Peyer's patch (tissue), 4 donors: ENCODE measurements at regions not wholly inside any gene's neighbourhood (a gene's known extent, or its start where the extent isn't known, plus 50 kb on each side); places are given as distances from the start of the nearest gene placed in this dataset.

Experiments
- DNase-seq, 3 donors: peaks; one replicate each; pipeline ENCODE4 v3.0.0-alpha.2; 2017 to 2019
- H3K27ac ChIP-seq, 4 donors: fragments of 200-600 bp; sonication (generic); one replicate each; pipeline ENCODE4 v1.5.1; 2016 to 2019
- H3K27me3 ChIP-seq, 2 donors: fragments of 200-600 bp; sonication (generic); one replicate each; pipeline ENCODE4 v1.5.1; 2019
- H3K36me3 ChIP-seq, 3 donors: fragments of 200-600 bp; sonication (generic); one replicate each; pipeline ENCODE4 v1.5.1; 2016 to 2019
- H3K4me1 ChIP-seq, 4 donors: fragments of 200-600 bp; sonication (generic); one replicate each; pipeline ENCODE4 v1.5.1; 2016 to 2019
- H3K4me3 ChIP-seq, 4 donors: fragments of 200-600 bp; sonication (generic); 1 replicate in 3 of 4; 2 replicates in 1 of 4; pipeline ENCODE4 v1.5.1; 2016 to 2019; ENCODE audit warnings: mild to moderate bottlenecking in 1 of 4
- H3K9me3 ChIP-seq, 4 donors: fragments of 200-600 bp; sonication (generic); one replicate each; pipeline ENCODE4 v1.5.1; 2016 to 2019; ENCODE audit warnings: mild to moderate bottlenecking in 1 of 4
- CTCF ChIP-seq, 6 experiments: fragments of 450-650 bp in 4 of 6; fragments of 200-600 bp in 2 of 6; sonication (generic) in 1 of 6; IDR thresholded peaks; one replicate each; pipeline ENCODE4 v1.5.1; 2017 to 2019; ENCODE audit warnings: antibody characterized with exemption in 6 of 6, mild to moderate bottlenecking in 3 of 6, moderate library complexity in 1 of 6
- POLR2A ChIP-seq, 2 donors: fragments of 450-650 bp; IDR thresholded peaks; one replicate each; pipeline ENCODE4 v1.5.1; 2017; ENCODE audit warnings: antibody characterized with exemption in 2 of 2, mild to moderate bottlenecking in 2 of 2, moderate library complexity in 2 of 2

DNA sequence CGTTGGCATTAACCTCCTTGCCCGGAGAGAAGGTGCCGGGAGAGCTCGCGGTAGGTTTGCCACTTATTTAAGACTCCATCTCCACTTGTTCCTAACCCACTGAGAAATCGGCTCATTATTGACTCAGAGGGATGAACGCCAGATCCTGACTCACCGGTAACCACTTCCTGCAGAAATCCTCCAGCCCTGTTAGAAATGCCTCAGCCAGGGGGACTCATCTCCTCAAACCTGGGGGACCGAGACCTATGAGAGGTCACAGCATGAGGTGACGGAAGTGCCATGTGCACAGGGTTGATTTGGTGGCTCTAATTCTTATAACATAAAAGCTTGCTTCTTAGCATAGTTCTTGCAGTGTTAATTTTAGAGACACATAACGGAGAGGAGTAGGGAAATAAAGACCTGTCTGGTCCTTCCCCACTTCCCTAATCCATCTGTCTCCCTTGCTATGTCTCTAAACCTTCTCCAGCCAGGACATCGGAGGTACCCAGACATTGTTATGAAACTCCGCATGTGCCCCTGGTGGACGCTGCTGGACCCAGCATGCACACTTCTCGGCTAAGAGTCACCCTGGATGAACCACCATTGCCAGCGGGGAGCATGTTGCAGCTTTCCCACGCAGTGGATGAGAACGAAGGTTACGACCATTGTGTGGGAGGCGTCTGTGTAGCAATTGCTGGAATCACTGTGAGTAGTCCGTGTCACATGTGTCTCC, 158.9 kb downstream of the EFNB2 start:
- H3K4me3 ChIP-seq, result no peak overlapping the region
- H3K27ac ChIP-seq, result no peak overlapping the region
- no peaks in the 10 kb centered on the region for H3K27me3 ChIP-seq
- TF ChIP-seq CTCF (IDR thresholded peaks at IDR 0.05), result no peak
- no peak for TF ChIP-seq POLR2A (IDR thresholded peaks at IDR 0.05)
- no peaks in the 10 kb centered on the region for H3K36me3 ChIP-seq
- H3K4me1 ChIP-seq, result peaks cover 0 to 9% (median 0%) of the 10 kb centered on the region in 4 donors
- H3K9me3 ChIP-seq, result no peaks in the 10 kb centered on the region
- no peak for DNase-seq

DNA sequence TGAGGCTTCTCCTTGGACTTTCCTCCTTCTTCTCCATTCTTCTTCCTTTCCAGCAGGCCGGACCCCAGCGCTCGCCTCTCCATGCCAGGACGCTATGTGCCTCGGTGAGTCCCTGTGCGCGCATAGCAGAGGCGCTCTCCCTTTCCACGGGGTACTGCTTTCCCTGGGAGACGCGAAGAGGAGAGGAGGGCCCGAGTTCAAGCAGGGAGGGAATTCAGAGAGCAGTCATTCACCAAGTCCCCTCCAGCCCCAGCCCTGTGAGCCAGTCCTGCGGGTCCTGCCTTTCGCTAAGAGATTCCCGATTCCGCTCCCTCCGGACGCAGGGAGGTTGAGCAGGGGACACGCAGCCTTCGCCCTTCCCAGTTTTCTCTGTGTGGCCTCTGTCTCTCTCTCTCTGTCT, 160.4 kb downstream of the EFNB2 start:
- TF ChIP-seq CTCF (IDR thresholded peaks at IDR 0.05) (no peak), POLR2A (IDR thresholded peaks at IDR 0.05) (no peak)

GRCh38 chr13:106374631-106375030, 160.8 kb downstream of the EFNB2 start:
- TF ChIP-seq CTCF (IDR thresholded peaks at IDR 0.05) (no peak), POLR2A (IDR thresholded peaks at IDR 0.05) (no peak)
- Histone ChIP-seq H3K27ac (no peak overlapping the region), H3K36me3 (no peaks in the 10 kb centered on the region)

More for the DNA sequence above, 160.4 kb downstream of the EFNB2 start:
- H3K27ac ChIP-seq, result no peak overlapping the region
- no peaks in the 10 kb centered on the region for H3K27me3 ChIP-seq
- H3K36me3 ChIP-seq, result no peaks in the 10 kb centered on the region
- H3K4me3 ChIP-seq, result no peak overlapping the region
- no peak for DNase-seq
- peaks cover 0 to 9% (median 0%) of the 10 kb centered on the region in 4 donors for H3K4me1 ChIP-seq
- H3K9me3 ChIP-seq, result no peaks in the 10 kb centered on the region

GRCh38 chr13:106373989-106374572, 161.4 kb downstream of the EFNB2 start:
- H3K27ac ChIP-seq, result no peak overlapping the region
- H3K36me3 ChIP-seq, result no peaks in the 10 kb centered on the region
- peaks cover 0 to 9% (median 0%) of the 10 kb centered on the region in 4 donors for H3K4me1 ChIP-seq
- no peak for DNase-seq
- H3K27me3 ChIP-seq, result no peaks in the 10 kb centered on the region
- H3K4me3 ChIP-seq, result no peak overlapping the region
- TF ChIP-seq POLR2A (IDR thresholded peaks at IDR 0.05) (no peak), CTCF (IDR thresholded peaks at IDR 0.05) (no peak)
- H3K9me3 ChIP-seq, result no peaks in the 10 kb centered on the region

More at GRCh38 chr13:106374631-106375030, 160.8 kb downstream of the EFNB2 start:
- H3K4me3 ChIP-seq, result no peak overlapping the region
- H3K27me3 ChIP-seq, result no peaks in the 10 kb centered on the region
- H3K4me1 ChIP-seq, result peaks cover 0 to 9% (median 0%) of the 10 kb centered on the region in 4 donors
- no peaks in the 10 kb centered on the region for H3K9me3 ChIP-seq
- DNase-seq, result no peak

- Histone ChIP-seq H3K4me3 (no peak overlapping the region), H3K27me3 (no peaks in the 10 kb centered on the region), H3K4me1 (peaks cover 0 to 9% (median 0%) of the 10 kb centered on the region in 4 donors), H3K9me3 (no peaks in the 10 kb centered on the region), H3K27ac (no peak overlapping the region), H3K36me3 (no peaks in the 10 kb centered on the region)
- no peak for DNase-seq
- no peak for TF ChIP-seq CTCF (IDR thresholded peaks at IDR 0.05)
- TF ChIP-seq POLR2A (IDR thresholded peaks at IDR 0.05), result no peak
These were observed 162.0 kb downstream of the EFNB2 start for GRCh38 chr13:106373304-106373988.
